Calu3 (cell line): ENCODE measurements at regions not wholly inside any gene's neighbourhood (a gene's known extent, or its start where the extent isn't known, plus 50 kb on each side); places are given as distances from the start of the nearest gene placed in this dataset.

ENCODE experiments used
- BruUV-seq: library from RNA; stranded (reverse); fragments of 400-500 nt; replicated peaks from 2 replicates; lab custom pipeline; 2021; lab: Mats Ljungman, UMichigan
- CTCF ChIA-PET: fragments of 300-600 bp; sonication (Branson Sonifier 250); formaldehyde crosslinking; loops from one replicate; lab custom pipeline; 2022; ENCODE audit warnings: antibody characterized with exemption; lab: Charles Lee
- DNase-seq: peaks from one replicate; pipeline ENCODE4 v3.0.0; 2022
- H3K27ac Mint-ChIP-seq: one replicate; pipeline ENCODE4 v1.8.0; 2022; ENCODE audit warnings: mixed read lengths; ENCODE audit not compliant: unreplicated experiment
- H3K27me3 Mint-ChIP-seq: one replicate; pipeline ENCODE4 v1.8.0; 2022; ENCODE audit warnings: mixed read lengths; ENCODE audit not compliant: unreplicated experiment
- H3K36me3 Mint-ChIP-seq: one replicate; pipeline ENCODE4 v1.8.0; 2022; ENCODE audit warnings: mild to moderate bottlenecking, moderate library complexity, mixed read lengths; ENCODE audit not compliant: insufficient read depth, unreplicated experiment
- H3K4me1 Mint-ChIP-seq: one replicate; pipeline ENCODE4 v1.8.0; 2022; ENCODE audit warnings: mild to moderate bottlenecking, low read depth, mixed read lengths; ENCODE audit not compliant: unreplicated experiment
- H3K4me3 Mint-ChIP-seq: one replicate; pipeline ENCODE4 v1.8.0; 2022; ENCODE audit warnings: mild to moderate bottlenecking, low read depth, moderate library complexity, mixed read lengths; ENCODE audit not compliant: unreplicated experiment
- H3K9me3 Mint-ChIP-seq: one replicate; pipeline ENCODE4 v1.8.0; 2022; ENCODE audit warnings: low read depth, mixed read lengths; ENCODE audit not compliant: unreplicated experiment
- CTCF ChIP-seq: fragments of 200-600 bp; IDR thresholded peaks from one replicate; pipeline ENCODE4 v1.8.0; 2022; ENCODE audit warnings: antibody characterized with exemption; ENCODE audit not compliant: unreplicated experiment
- intact Hi-C: fragments of 100-400 bp; cut with micrococcal nuclease; formaldehyde crosslinking; loops from one replicate; pipeline ENCODE4 v1.10.0; 2022; ENCODE audit not compliant: unreplicated experiment

GRCh38 chr4:149077181-149077580 is 635.0 kb upstream of the NR3C2 start:
- Mint-ChIP-seq H3K4me3 (no peak overlapping the region), H3K4me1 (no peaks in the 10 kb centered on the region), H3K27ac (no peak overlapping the region), H3K9me3 (peaks cover 11% of the 10 kb centered on the region), H3K36me3 (no peaks in the 10 kb centered on the region), H3K27me3 (no peaks in the 10 kb centered on the region)
- TF ChIP-seq CTCF, result no peak
- CTCF ChIA-PET, result no interaction called here
- no TSS peak for BruUV-seq
- DNase-seq, result no peak
- intact Hi-C loops, result no loop called here

GRCh38 chr4:149076401-149076800 is 634.2 kb upstream of the NR3C2 start:
- H3K27ac Mint-ChIP-seq, result no peak overlapping the region
- intact Hi-C loops, result no loop called here
- no peaks in the 10 kb centered on the region for H3K27me3 Mint-ChIP-seq
- CTCF ChIA-PET, result no interaction called here
- TF ChIP-seq CTCF, result no peak
- H3K36me3 Mint-ChIP-seq, result no peaks in the 10 kb centered on the region
- no peak for DNase-seq
- H3K4me1 Mint-ChIP-seq, result no peaks in the 10 kb centered on the region
- no TSS peak for BruUV-seq
- H3K4me3 Mint-ChIP-seq, result no peak overlapping the region
- peaks cover 11% of the 10 kb centered on the region for H3K9me3 Mint-ChIP-seq

GRCh38 chr4:149072384-149072783 is 630.2 kb upstream of the NR3C2 start:
- H3K27ac Mint-ChIP-seq, result no peak overlapping the region
- H3K9me3 Mint-ChIP-seq, result peaks cover 8% of the 10 kb centered on the region
- H3K36me3 Mint-ChIP-seq, result no peaks in the 10 kb centered on the region
- no peak for DNase-seq
- no peaks in the 10 kb centered on the region for H3K27me3 Mint-ChIP-seq
- no peaks in the 10 kb centered on the region for H3K4me1 Mint-ChIP-seq
- H3K4me3 Mint-ChIP-seq, result no peak overlapping the region
- CTCF ChIA-PET, result no interaction called here
- no peak for TF ChIP-seq CTCF
- intact Hi-C loops, result no loop called here
- no TSS peak for BruUV-seq

- CTCF ChIA-PET, result no interaction called here
- BruUV-seq, result no TSS peak
- Mint-ChIP-seq H3K9me3 (no peaks in the 10 kb centered on the region), H3K36me3 (no peaks in the 10 kb centered on the region), H3K27ac (no peak overlapping the region), H3K4me1 (no peaks in the 10 kb centered on the region), H3K4me3 (no peak overlapping the region), H3K27me3 (no peaks in the 10 kb centered on the region)
- no peak for TF ChIP-seq CTCF
- intact Hi-C loops, result no loop called here
- DNase-seq, result no peak
Measured at GRCh38 chr4:149065753-149066152, 623.5 kb upstream of the NR3C2 start.
